ENCODE measurements at regions not wholly inside any gene's neighbourhood (a gene's known extent, or its start where the extent isn't known, plus 50 kb on each side); places are given as distances from the start of the nearest gene placed in this dataset.

- ChIA-PET POLR2A (ENCODE audit: unreplicated experiment) (no interaction called here), CTCF (no interaction called here)
- ATAC-seq: no peak
- Histone ChIP-seq H3K4me2 (ENCODE audit: low read length) (no peak overlapping the region), H3K9ac (ENCODE audit: low read length) (no peak overlapping the region), H3K27me3 (ENCODE audit: low read length) (no peaks in the 10 kb centered on the region), H2AFZ (ENCODE audit: low read length) (no peak overlapping the region), H3K27ac (ENCODE audit: low read length) (no peak overlapping the region), H3K4me1 (ENCODE audit: insufficient read depth, low read length) (no peaks in the 10 kb centered on the region; the same call in 1 of the 2 replicates), H4K20me1 (ENCODE audit: low read length) (no peaks in the 10 kb centered on the region), H3K9me3 (ENCODE audit: low read length) (no peaks in the 10 kb centered on the region), H3F3A (ENCODE audit: low read length, unreplicated experiment) (no peaks in the 10 kb centered on the region), H3K36me3 (ENCODE audit: low read depth, low read length) (no peaks in the 10 kb centered on the region), H3K4me3 (ENCODE audit: low read length) (no peak overlapping the region), H3K9me2 (replicated peaks; ENCODE audit: low read length) (no peaks in the 10 kb centered on the region), H3K79me2 (ENCODE audit: low read length) (peaks cover 91% of the 10 kb centered on the region)
- DNase-seq: peak; percentile 48
- BruUV-seq (replicated peaks): no TSS peak
- intact Hi-C loops (cut with micrococcal nuclease): no loop called here
- TF ChIP-seq EZH2phosphoT487 (IDR thresholded peaks at IDR 0.05; ENCODE audit: borderline replicate concordance, low read length): no peak
- TF ChIP-seq EZH2 (IDR thresholded peaks at IDR 0.05; ENCODE audit: low read length, unreplicated experiment): no peak
- no peak for TF ChIP-seq CTCF (conservative IDR thresholded peaks at IDR 0.05; ENCODE audit: low read depth, low read length)
These were observed 64.3 kb upstream of the CYP2D6 start for GRCh38 chr22:42194953-42195352.

- BruUV-seq (replicated peaks): no TSS peak
- Histone ChIP-seq H3K27me3 (ENCODE audit: low read length) (no peaks in the 10 kb centered on the region), H3K9ac (ENCODE audit: low read length) (no peak overlapping the region), H3F3A (ENCODE audit: low read length, unreplicated experiment) (no peaks in the 10 kb centered on the region), H3K79me2 (ENCODE audit: low read length) (peaks cover 93% of the 10 kb centered on the region), H3K9me3 (ENCODE audit: low read length) (no peaks in the 10 kb centered on the region), H3K36me3 (ENCODE audit: low read depth, low read length) (no peaks in the 10 kb centered on the region), H4K20me1 (ENCODE audit: low read length) (0 out of 2 replicates have a peak, but pooled peaks cover under 1% of the 10 kb centered on the region), H3K4me2 (ENCODE audit: low read length) (no peak overlapping the region), H2AFZ (ENCODE audit: low read length) (no peak overlapping the region), H3K27ac (ENCODE audit: low read length) (no peak overlapping the region), H3K4me1 (ENCODE audit: insufficient read depth, low read length) (no peaks in the 10 kb centered on the region; the same call in 1 of the 2 replicates), H3K4me3 (ENCODE audit: low read length) (no peak overlapping the region), H3K9me2 (replicated peaks; ENCODE audit: low read length) (no peaks in the 10 kb centered on the region)
- ATAC-seq: no peak
- DNase-seq: no peak
- ChIA-PET CTCF (no interaction called here), POLR2A (ENCODE audit: unreplicated experiment) (no interaction called here)
- TF ChIP-seq EZH2 (IDR thresholded peaks at IDR 0.05; ENCODE audit: low read length, unreplicated experiment): no peak
- no peak for TF ChIP-seq EZH2phosphoT487 (IDR thresholded peaks at IDR 0.05; ENCODE audit: borderline replicate concordance, low read length)
- no peak for TF ChIP-seq CTCF (conservative IDR thresholded peaks at IDR 0.05; ENCODE audit: low read depth, low read length)
- intact Hi-C loops (cut with micrococcal nuclease): no loop called here
These were observed 63.7 kb upstream of the CYP2D6 start for GRCh38 chr22:42194104-42194851.

GRCh38 chr22:42192547-42192946 is 61.9 kb upstream of the CYP2D6 start:
- H3F3A ChIP-seq (ENCODE audit: low read length, unreplicated experiment): no peaks in the 10 kb centered on the region
- no peak overlapping the region for H3K9ac ChIP-seq (ENCODE audit: low read length)
- no peaks in the 10 kb centered on the region for H3K27me3 ChIP-seq (ENCODE audit: low read length)
- 0 out of 2 replicates have a peak, but pooled peaks cover 4% of the 10 kb centered on the region for H4K20me1 ChIP-seq (ENCODE audit: low read length)
- intact Hi-C loops (cut with micrococcal nuclease): no loop called here
- no peaks in the 10 kb centered on the region for H3K9me2 ChIP-seq (replicated peaks; ENCODE audit: low read length)
- no peak overlapping the region for H3K27ac ChIP-seq (ENCODE audit: low read length)
- TF ChIP-seq EZH2phosphoT487 (IDR thresholded peaks at IDR 0.05; ENCODE audit: borderline replicate concordance, low read length) (no peak), CTCF (conservative IDR thresholded peaks at IDR 0.05; ENCODE audit: low read depth, low read length) (no peak)
- no peak overlapping the region for H2AFZ ChIP-seq (ENCODE audit: low read length)
- H3K36me3 ChIP-seq (ENCODE audit: low read depth, low read length): no peaks in the 10 kb centered on the region; the same call in 1 of the 2 replicates
- no peak overlapping the region for H3K4me3 ChIP-seq (ENCODE audit: low read length)
- ATAC-seq (no peak), DNase-seq (no peak)
- POLR2A ChIA-PET (ENCODE audit: unreplicated experiment): no interaction called here
- peaks cover 87% of the 10 kb centered on the region for H3K79me2 ChIP-seq (ENCODE audit: low read length)
- H3K4me2 ChIP-seq (ENCODE audit: low read length): no peak overlapping the region
- CTCF ChIA-PET: no interaction called here
- H3K4me1 ChIP-seq (ENCODE audit: insufficient read depth, low read length): peaks cover 10% of the 10 kb centered on the region
- H3K9me3 ChIP-seq (ENCODE audit: low read length): no peaks in the 10 kb centered on the region
- no TSS peak for BruUV-seq (replicated peaks)

Measured in PC-3 (cell line).